OCI-LY3 (cell line): ENCODE measurements at regions not wholly inside any gene's neighbourhood (a gene's known extent, or its start where the extent isn't known, plus 50 kb on each side); places are given as distances from the start of the nearest gene placed in this dataset.

Experiments
- H2AFZ ChIP-seq: fragments of 200-600, 300-600 bp; shearing (Covaris generic); 2 replicates; pipeline ENCODE4 v1.6.0; 2014; ENCODE audit warnings: antibody characterized with exemption, low read depth, low read length
- H3K27ac ChIP-seq: fragments of 200-600, 300-600 bp; sonication (generic); 2 replicates; pipeline ENCODE4 v1.5.1; 2014; ENCODE audit warnings: mild to moderate bottlenecking, low read length, moderate library complexity, mixed read lengths
- H3K27me3 ChIP-seq: fragments of 200-600, 300-600 bp; sonication (generic); 2 replicates; pipeline ENCODE4 v1.6.1; 2014; ENCODE audit warnings: low read depth, low read length, mixed read lengths
- H3K36me3 ChIP-seq: fragments of 200-600, 300-600 bp; sonication (generic); replicated peaks from 2 replicates; pipeline ENCODE3; 2014; ENCODE audit warnings: low read depth, low read length, mixed read lengths
- H3K4me1 ChIP-seq: fragments of 300-600, 200-600 bp; sonication (generic); 2 replicates; pipeline ENCODE4 v1.6.1; 2014; ENCODE audit warnings: low read length, mixed read lengths
- H3K4me2 ChIP-seq: fragments of 200-600, 300-600 bp; sonication (generic); 2 replicates; pipeline ENCODE4 v1.6.1; 2014; ENCODE audit warnings: low read length, mixed read lengths
- H3K4me3 ChIP-seq: fragments of 300-600, 200-600 bp; sonication (generic); 2 replicates; pipeline ENCODE4 v1.5.1; 2014; ENCODE audit warnings: antibody characterized with exemption, mild to moderate bottlenecking, low read length, moderate library complexity
- H3K79me2 ChIP-seq: fragments of 300-600, 200-600 bp; shearing (Covaris generic); 2 replicates; pipeline ENCODE4 v1.6.1; 2014; ENCODE audit warnings: mild to moderate bottlenecking, low read length, mixed read lengths
- H3K9ac ChIP-seq: fragments of 300-600, 200-600 bp; shearing (Covaris generic); 2 replicates; pipeline ENCODE4 v1.6.0; 2014; ENCODE audit warnings: mild to moderate bottlenecking, low read length, moderate library complexity
- H3K9me3 ChIP-seq: fragments of 200-600, 300-600 bp; shearing (Covaris generic); 2 replicates; pipeline ENCODE4 v1.6.1; 2014; ENCODE audit warnings: low read length, mixed read lengths; ENCODE audit not compliant: insufficient read depth
- H4K20me1 ChIP-seq: fragments of 200-600, 300-600 bp; sonication (generic); 2 replicates; pipeline ENCODE4 v1.6.1; 2016; ENCODE audit warnings: low read length, mixed read lengths; ENCODE audit not compliant: insufficient read depth
- EZH2phosphoT487 ChIP-seq: fragments of 200-600 bp; shearing (Covaris generic); IDR thresholded peaks from 2 replicates; pipeline ENCODE4 v1.6.1; 2018; ENCODE audit warnings: antibody characterized with exemption, mixed run types, low read depth
- TF ChIP-seq, protein P1 (sequence below): fragments of 200-600, 300-600 bp; sonication (generic); IDR thresholded peaks from 2 replicates; pipeline ENCODE4 v1.5.1; 2014; ENCODE audit warnings: antibody characterized with exemption, low read length, low read depth

DNA sequence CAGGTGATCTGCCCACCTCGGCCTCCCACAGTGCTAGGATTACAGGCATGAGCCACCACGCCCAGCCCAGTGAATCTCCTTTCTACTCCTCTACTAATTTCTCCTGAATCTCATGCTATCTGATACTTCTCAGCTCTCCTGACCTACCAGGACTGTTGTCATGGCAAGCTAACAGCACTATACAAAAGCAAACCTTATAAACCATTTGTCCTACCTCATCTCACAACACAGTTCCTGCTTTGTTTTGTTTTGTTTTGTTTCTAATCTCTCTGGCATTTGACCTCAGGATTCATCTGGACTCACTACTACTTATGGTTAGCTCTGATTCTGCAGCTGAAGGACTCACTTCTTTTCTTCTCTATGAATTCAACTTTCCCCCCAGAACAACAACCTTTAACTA, 734.8 kb downstream of the TLE1 start:
- Histone ChIP-seq H2AFZ (no peak overlapping the region), H3K9ac (no peak overlapping the region), H3K4me1 (no peaks in the 10 kb centered on the region), H3K4me2 (no peak overlapping the region), H3K79me2 (no peaks in the 10 kb centered on the region), H4K20me1 (no peaks in the 10 kb centered on the region), H3K27me3 (no peaks in the 10 kb centered on the region), H3K36me3 (no peaks in the 10 kb centered on the region), H3K4me3 (no peak overlapping the region), H3K27ac (no peak overlapping the region), H3K9me3 (no peaks in the 10 kb centered on the region)
- TF ChIP-seq, protein P1, sequence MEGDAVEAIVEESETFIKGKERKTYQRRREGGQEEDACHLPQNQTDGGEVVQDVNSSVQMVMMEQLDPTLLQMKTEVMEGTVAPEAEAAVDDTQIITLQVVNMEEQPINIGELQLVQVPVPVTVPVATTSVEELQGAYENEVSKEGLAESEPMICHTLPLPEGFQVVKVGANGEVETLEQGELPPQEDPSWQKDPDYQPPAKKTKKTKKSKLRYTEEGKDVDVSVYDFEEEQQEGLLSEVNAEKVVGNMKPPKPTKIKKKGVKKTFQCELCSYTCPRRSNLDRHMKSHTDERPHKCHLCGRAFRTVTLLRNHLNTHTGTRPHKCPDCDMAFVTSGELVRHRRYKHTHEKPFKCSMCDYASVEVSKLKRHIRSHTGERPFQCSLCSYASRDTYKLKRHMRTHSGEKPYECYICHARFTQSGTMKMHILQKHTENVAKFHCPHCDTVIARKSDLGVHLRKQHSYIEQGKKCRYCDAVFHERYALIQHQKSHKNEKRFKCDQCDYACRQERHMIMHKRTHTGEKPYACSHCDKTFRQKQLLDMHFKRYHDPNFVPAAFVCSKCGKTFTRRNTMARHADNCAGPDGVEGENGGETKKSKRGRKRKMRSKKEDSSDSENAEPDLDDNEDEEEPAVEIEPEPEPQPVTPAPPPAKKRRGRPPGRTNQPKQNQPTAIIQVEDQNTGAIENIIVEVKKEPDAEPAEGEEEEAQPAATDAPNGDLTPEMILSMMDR = no peak
- no peak for TF ChIP-seq EZH2phosphoT487

GRCh38 chr9:80952363-80952922, 736.9 kb downstream of the TLE1 start:
- no peaks in the 10 kb centered on the region for H3K79me2 ChIP-seq
- H3K27ac ChIP-seq = no peak overlapping the region
- no peaks in the 10 kb centered on the region for H3K36me3 ChIP-seq
- no peaks in the 10 kb centered on the region for H3K27me3 ChIP-seq
- no peaks in the 10 kb centered on the region for H3K4me1 ChIP-seq
- no peaks in the 10 kb centered on the region for H3K9me3 ChIP-seq
- H3K4me2 ChIP-seq = no peak overlapping the region
- H3K4me3 ChIP-seq = no peak overlapping the region
- no peaks in the 10 kb centered on the region for H4K20me1 ChIP-seq
- H3K9ac ChIP-seq = no peak overlapping the region
- H2AFZ ChIP-seq = no peak overlapping the region
- TF ChIP-seq, protein P1 = no peak
- no peak for TF ChIP-seq EZH2phosphoT487

- no peak overlapping the region for H3K4me3 ChIP-seq
- no peaks in the 10 kb centered on the region for H3K9me3 ChIP-seq
- no peak overlapping the region for H2AFZ ChIP-seq
- no peak for TF ChIP-seq EZH2phosphoT487
- TF ChIP-seq, protein P1 = no peak
- H3K79me2 ChIP-seq = no peaks in the 10 kb centered on the region
- H3K9ac ChIP-seq = no peak overlapping the region
- H3K27me3 ChIP-seq = no peaks in the 10 kb centered on the region
- no peak overlapping the region for H3K27ac ChIP-seq
- H3K4me1 ChIP-seq = no peaks in the 10 kb centered on the region
- H3K4me2 ChIP-seq = no peak overlapping the region
- no peaks in the 10 kb centered on the region for H4K20me1 ChIP-seq
- no peaks in the 10 kb centered on the region for H3K36me3 ChIP-seq
Observed at GRCh38 chr9:80951675-80952074, 737.7 kb downstream of the TLE1 start.

DNA sequence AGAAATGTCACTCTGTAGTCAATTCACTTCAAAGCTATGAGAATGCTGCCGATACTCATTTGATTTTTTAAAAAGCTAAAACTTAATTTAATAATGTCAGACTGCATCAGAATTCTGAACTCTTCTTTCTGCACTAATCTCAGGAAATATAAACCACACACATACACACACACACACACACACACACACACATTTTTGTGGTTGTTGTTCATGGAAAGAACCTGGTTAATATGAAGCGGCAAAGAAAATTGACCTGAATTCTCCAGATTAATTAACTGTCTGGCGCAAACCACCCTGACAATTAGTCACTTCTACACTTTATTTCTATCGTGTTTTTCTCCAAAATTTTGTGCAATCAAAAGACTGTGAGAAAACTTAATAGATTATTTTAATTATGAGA, 740.5 kb downstream of the TLE1 start:
- Histone ChIP-seq H3K9ac (no peak overlapping the region), H3K4me2 (no peak overlapping the region), H3K27ac (no peak overlapping the region), H3K79me2 (no peaks in the 10 kb centered on the region), H3K4me1 (no peaks in the 10 kb centered on the region), H4K20me1 (no peaks in the 10 kb centered on the region), H3K9me3 (no peaks in the 10 kb centered on the region), H3K27me3 (no peaks in the 10 kb centered on the region), H3K36me3 (no peaks in the 10 kb centered on the region), H3K4me3 (no peak overlapping the region), H2AFZ (no peak overlapping the region)
- TF ChIP-seq, protein P1 = no peak
- no peak for TF ChIP-seq EZH2phosphoT487
